Heart left ventricle (tissue), 13 donors: ENCODE measurements at regions not wholly inside any gene's neighbourhood (a gene's known extent, or its start where the extent isn't known, plus 50 kb on each side); places are given as distances from the start of the nearest gene placed in this dataset.

ENCODE experiments used
- POLR2A ChIP-seq, 2 donors: fragments of 450-650 bp; IDR thresholded peaks; one replicate each; pipeline ENCODE4 v1.6.1; 2017; ENCODE audit warnings: antibody characterized with exemption in 2 of 2, mild to moderate bottlenecking in 2 of 2, moderate library complexity in 2 of 2
- TF ChIP-seq, protein P1 (sequence below), 12 donors: fragments of 200-600 bp; sonication (generic) in 4 of 12; IDR thresholded peaks; one replicate each; pipeline versions ENCODE4 v1.5.0 to v1.8.0; 2018 to 2022; ENCODE audit warnings: antibody characterized with exemption in 12 of 12, mild to moderate bottlenecking in 5 of 12
- donor health status: ischemic (EF 13 %, LVEDD 7.1; RV severe dilation, severe dysfunction).
- donor health status: DM: no; HTN: yes; CAD: no.
- donor health status: DM: no; HTN: no; CAD: no.
- donor health status: ischemic (EF 25% LVEDD 6.9; RV normal size, moderate dysfunction).
- donor health status: ischemic (EF 25% LVEDD 5.7; RV mildly dilated, moderate dysfunction).
- donor health status: ischemic (EF 35%, LVEDD 5.7; RV mildly dilated, moderate dysfunction).
- donor health status: nonischemic (EF 11% LVEDD 7.7; RV severe dilation, severe dysfunction).
- donor health status: DM: yes; HTN: yes; CAD: no.
- donor health status: PGD.
- donor health status: ischemic (EF 29% LVEDD 5.4; RV normal size, mild dysfunction).
- donor health status: nonischemic (EF 23%, LVEDD 6.1; RV moderate dilation, normal function).

DNA sequence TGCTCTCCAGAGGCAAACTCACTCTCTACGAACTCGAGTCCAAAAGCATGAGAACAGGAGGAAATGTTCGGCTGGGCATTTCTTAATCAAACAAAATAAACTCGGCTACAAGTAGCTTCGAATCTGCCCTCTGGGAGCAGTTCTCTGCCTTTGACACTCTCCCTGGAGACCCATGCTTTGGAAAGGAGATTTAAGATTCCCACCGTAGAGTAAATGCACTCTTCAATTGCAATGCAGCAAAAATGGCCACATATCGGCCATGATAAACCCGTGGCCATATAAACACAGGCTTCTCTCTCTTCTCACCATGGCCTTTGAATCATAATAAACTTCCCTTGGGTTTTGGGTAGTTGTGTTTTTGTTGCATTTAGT is 215.4 kb downstream of the TOMM20 start:
- TF ChIP-seq, protein P1, sequence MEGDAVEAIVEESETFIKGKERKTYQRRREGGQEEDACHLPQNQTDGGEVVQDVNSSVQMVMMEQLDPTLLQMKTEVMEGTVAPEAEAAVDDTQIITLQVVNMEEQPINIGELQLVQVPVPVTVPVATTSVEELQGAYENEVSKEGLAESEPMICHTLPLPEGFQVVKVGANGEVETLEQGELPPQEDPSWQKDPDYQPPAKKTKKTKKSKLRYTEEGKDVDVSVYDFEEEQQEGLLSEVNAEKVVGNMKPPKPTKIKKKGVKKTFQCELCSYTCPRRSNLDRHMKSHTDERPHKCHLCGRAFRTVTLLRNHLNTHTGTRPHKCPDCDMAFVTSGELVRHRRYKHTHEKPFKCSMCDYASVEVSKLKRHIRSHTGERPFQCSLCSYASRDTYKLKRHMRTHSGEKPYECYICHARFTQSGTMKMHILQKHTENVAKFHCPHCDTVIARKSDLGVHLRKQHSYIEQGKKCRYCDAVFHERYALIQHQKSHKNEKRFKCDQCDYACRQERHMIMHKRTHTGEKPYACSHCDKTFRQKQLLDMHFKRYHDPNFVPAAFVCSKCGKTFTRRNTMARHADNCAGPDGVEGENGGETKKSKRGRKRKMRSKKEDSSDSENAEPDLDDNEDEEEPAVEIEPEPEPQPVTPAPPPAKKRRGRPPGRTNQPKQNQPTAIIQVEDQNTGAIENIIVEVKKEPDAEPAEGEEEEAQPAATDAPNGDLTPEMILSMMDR (IDR thresholded peaks at IDR 0.05) = peak in 1 of 12 donors; percentile 1
- no peak for TF ChIP-seq POLR2A (IDR thresholded peaks at IDR 0.05)
